SK-N-SH (cell line): ENCODE measurements at regions not wholly inside any gene's neighbourhood (a gene's known extent, or its start where the extent isn't known, plus 50 kb on each side); places are given as distances from the start of the nearest gene placed in this dataset.

Experiments
- CTCF ChIA-PET: fragments of 300-600, 350-600 bp; formaldehyde crosslinking; extraction: SDS; loops from one replicate; lab custom pipeline; 2021; lab: Yijun Ruan, JAX
- POLR2A ChIA-PET: fragments of 350-600 bp; sonication (Branson Sonifier 250); formaldehyde crosslinking; extraction: SDS; loops from one replicate; lab custom pipeline; 2020; ENCODE audit warnings: antibody characterized with exemption, inconsistent platforms; lab: Yijun Ruan, JAX
- DNase-seq: peaks from one replicate; pipeline ENCODE4 v3.0.0; 2012
- H2AFZ ChIP-seq: fragments of 200-600 bp; sonication (generic); 2 replicates; pipeline ENCODE4 v1.8.1; 2016; ENCODE audit warnings: antibody characterized with exemption, mild to moderate bottlenecking, low read depth
- H3F3A ChIP-seq: fragments of 200-600 bp; sonication (generic); replicated peaks from 2 replicates; pipeline ENCODE3; 2016; ENCODE audit warnings: antibody characterized with exemption, mild to moderate bottlenecking; ENCODE audit not compliant: insufficient read depth
- H3K27ac ChIP-seq, 2 experiments: fragments of 200-500 bp in 1 of 2; fragments of 200-600 bp in 1 of 2; sonication (Bioruptor generic) in 1 of 2; sonication (generic), shearing (Covaris generic) in 1 of 2; 2 replicates each; pipeline versions ENCODE4 v1.5.1 to v1.6.1; 2014 to 2016; ENCODE audit warnings: low read depth in 2 of 2, inconsistent platforms in 1 of 2, low read length in 1 of 2, mild to moderate bottlenecking in 1 of 2, mixed read lengths in 1 of 2
- H3K27me3 ChIP-seq: fragments of 200-600 bp; sonication (generic), shearing (Covaris generic); 2 replicates; pipeline ENCODE4 v1.6.1; 2016; ENCODE audit warnings: mixed run types; ENCODE audit not compliant: insufficient read depth
- H3K36me3 ChIP-seq, 2 experiments: fragments of 200-500 bp in 1 of 2; fragments of 200-600 bp in 1 of 2; sonication (Bioruptor generic) in 1 of 2; sonication (generic) in 1 of 2; replicated peaks in 1 of 2; 2 replicates each; pipeline versions ENCODE3 to v1.5.1; 2014 to 2016; ENCODE audit warnings: low read length in 1 of 2, mild to moderate bottlenecking in 1 of 2; ENCODE audit not compliant: insufficient read depth in 2 of 2, control insufficient read depth in 1 of 2
- H3K4me1 ChIP-seq, 2 experiments: fragments of 200-500 bp in 1 of 2; fragments of 200-600 bp in 1 of 2; sonication (Bioruptor generic) in 1 of 2; sonication (generic), shearing (Covaris generic) in 1 of 2; 2 replicates each; pipeline versions ENCODE4 v1.5.1 to v1.6.1; 2014 to 2016; ENCODE audit warnings: low read depth in 1 of 2, low read length in 1 of 2, mixed run types in 1 of 2; ENCODE audit not compliant: insufficient read depth in 2 of 2, control insufficient read depth in 1 of 2
- H3K4me2 ChIP-seq: fragments of 200-600 bp; sonication (generic), shearing (Covaris generic); 2 replicates; pipeline ENCODE4 v1.6.1; 2017; ENCODE audit warnings: mixed run types
- H3K4me3 ChIP-seq, 2 experiments: fragments of 200-500 bp in 1 of 2; fragments of 200-600 bp in 1 of 2; sonication (Bioruptor generic) in 1 of 2; sonication (generic), shearing (Covaris generic) in 1 of 2; 2 replicates each; pipeline versions ENCODE4 v1.5.1 to v1.8.1; 2014 to 2016; ENCODE audit warnings: low read depth in 2 of 2, inconsistent platforms in 1 of 2, low read length in 1 of 2, mild to moderate bottlenecking in 1 of 2, mixed read lengths in 1 of 2, moderate library complexity in 1 of 2
- H3K79me2 ChIP-seq: fragments of 200-600 bp; sonication (generic); 2 replicates; pipeline ENCODE4 v1.8.1; 2017; ENCODE audit warnings: mild to moderate bottlenecking; ENCODE audit not compliant: insufficient read depth
- H3K9ac ChIP-seq: fragments of 200-600 bp; sonication (generic); 2 replicates; pipeline ENCODE4 v1.6.1; 2017; ENCODE audit warnings: mixed run types
- H3K9me2 ChIP-seq: fragments of 200-600 bp; sonication (generic); 2 replicates; pipeline ENCODE4 v1.6.1; 2017; ENCODE audit warnings: mixed run types
- H3K9me3 ChIP-seq: fragments of 200-600 bp; sonication (generic); 2 replicates; pipeline ENCODE4 v1.6.1; 2017; ENCODE audit warnings: mixed run types, mild to moderate bottlenecking, moderate library complexity
- H4K20me1 ChIP-seq: fragments of 200-600 bp; sonication (generic); 2 replicates; pipeline ENCODE4 v1.6.1; 2017; ENCODE audit warnings: mild to moderate bottlenecking, mixed run types; ENCODE audit not compliant: insufficient read depth
- CHD2 ChIP-seq: fragments of 150-350 bp; IDR thresholded peaks from 2 replicates; pipeline ENCODE4 v1.6.1; 2018; ENCODE audit warnings: low read length; ENCODE audit not compliant: partially characterized antibody
- ELF1 ChIP-seq: IDR thresholded peaks from 2 replicates; pipeline ENCODE4 v1.4.0; 2012
- EP300 ChIP-seq, 2 experiments: IDR thresholded peaks; 2 replicates each; pipeline versions ENCODE4 v1.4.0 to v1.6.1; 2012; ENCODE audit warnings: borderline replicate concordance in 1 of 2, low read depth in 1 of 2, low read length in 1 of 2
- EZH2phosphoT487 ChIP-seq: fragments of 200-600 bp; sonication (generic); IDR thresholded peaks from 2 replicates; pipeline ENCODE4 v1.6.1; 2017; ENCODE audit warnings: low read depth, mixed run types, mild to moderate bottlenecking, antibody characterized with exemption, moderate library complexity, borderline replicate concordance
- FOXM1 ChIP-seq: IDR thresholded peaks from 2 replicates; pipeline ENCODE4 v1.4.0; 2012; ENCODE audit warnings: low read depth, mild to moderate bottlenecking
- GABPA ChIP-seq: IDR thresholded peaks from 2 replicates; pipeline ENCODE4 v1.4.0; 2012; ENCODE audit warnings: low read depth, mild to moderate bottlenecking
- GATA2 ChIP-seq: sonication (generic); formaldehyde crosslinking; IDR thresholded peaks from 2 replicates; pipeline ENCODE4 v1.5.0; 2020; ENCODE audit warnings: mild to moderate bottlenecking, missing genetic modification reagents
- JUND ChIP-seq: IDR thresholded peaks from 2 replicates; pipeline ENCODE4 v1.4.0; 2012
- NFIC ChIP-seq: IDR thresholded peaks from 2 replicates; pipeline ENCODE4 v1.4.0; 2012; ENCODE audit warnings: borderline replicate concordance
- RAD21 ChIP-seq: IDR thresholded peaks from 2 replicates; pipeline ENCODE4 v1.6.1; 2012; ENCODE audit warnings: mild to moderate bottlenecking, low read length
- RCOR1 ChIP-seq: fragments of 150-350 bp; IDR thresholded peaks from 2 replicates; pipeline ENCODE4 v1.6.1; 2017; ENCODE audit warnings: antibody characterized with exemption, low read length
- RFX5 ChIP-seq: IDR thresholded peaks from 2 replicates; pipeline ENCODE4 v1.6.1; 2012; ENCODE audit warnings: mild to moderate bottlenecking, improper control_type of control experiment, low read length
- SIN3A ChIP-seq: IDR thresholded peaks from 2 replicates; pipeline ENCODE4 v1.6.1; 2012; ENCODE audit warnings: low read depth, mild to moderate bottlenecking, low read length, moderate library complexity, borderline replicate concordance
- SMC3 ChIP-seq: IDR thresholded peaks from 2 replicates; pipeline ENCODE4 v1.6.1; 2012; ENCODE audit warnings: low read depth, low read length, improper control_type of control experiment
- TAF1 ChIP-seq: IDR thresholded peaks from 2 replicates; pipeline ENCODE4 v1.6.1; 2012; ENCODE audit warnings: low read depth, mild to moderate bottlenecking, low read length, moderate library complexity, borderline replicate concordance
- YY1 ChIP-seq: IDR thresholded peaks from 2 replicates; pipeline ENCODE4 v1.4.0; 2012; ENCODE audit warnings: low read depth, mild to moderate bottlenecking
- WGBS: methylation state at CpG from one replicate; pipeline ENCODE4 v1.1.6; 2017; ENCODE audit warnings: low lambda C conversion rate; 5-methylcytosine and 5-hydroxymethylcytosine counted together
- TF ChIP-seq, protein P1 (sequence below): fragments of 200-600 bp; sonication (generic); IDR thresholded peaks from 2 replicates; pipeline ENCODE4 v1.6.1; 2017; ENCODE audit warnings: antibody characterized with exemption, mild to moderate bottlenecking, moderate library complexity
- TF ChIP-seq, protein P2 (sequence below): IDR thresholded peaks from 2 replicates; pipeline ENCODE4 v1.4.0; 2012; ENCODE audit warnings: low read depth, borderline replicate concordance

DNA sequence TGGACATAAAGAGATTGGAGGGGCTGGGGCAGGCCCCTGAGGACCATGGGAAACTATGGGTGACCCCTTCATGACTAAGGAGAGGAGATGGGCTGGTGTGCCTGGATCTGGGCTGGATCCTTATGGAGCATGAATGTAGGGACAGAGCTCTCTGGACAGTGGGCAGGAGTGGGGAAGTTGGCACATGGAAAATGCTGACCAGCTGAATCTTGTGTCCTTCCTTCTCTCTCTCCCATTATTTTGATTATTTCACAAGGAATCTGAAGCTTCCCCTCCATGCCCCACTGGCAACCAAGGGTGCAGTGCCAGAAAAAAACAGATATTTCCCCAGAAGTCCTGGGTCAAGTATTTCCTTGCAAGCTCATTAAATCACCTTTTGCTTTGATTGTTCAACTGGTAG lies 175.2 kb downstream of the DHX35 start:
- TF ChIP-seq RAD21 (no peak), TAF1 (no peak), JUND (no peak), SIN3A (no peak), NFIC (no peak), FOXM1 (no peak), EP300 (IDR thresholded peaks at IDR 0.05; ENCODE audit: borderline replicate concordance in 1 of 2, low read depth in 1 of 2, low read length in 1 of 2) (no peak), RCOR1 (no peak), CHD2 (no peak), GATA2 (CRISPR knock-in tag) (no peak), SMC3 (no peak), GABPA (no peak), EZH2phosphoT487 (no peak)
- TF ChIP-seq, protein P1, sequence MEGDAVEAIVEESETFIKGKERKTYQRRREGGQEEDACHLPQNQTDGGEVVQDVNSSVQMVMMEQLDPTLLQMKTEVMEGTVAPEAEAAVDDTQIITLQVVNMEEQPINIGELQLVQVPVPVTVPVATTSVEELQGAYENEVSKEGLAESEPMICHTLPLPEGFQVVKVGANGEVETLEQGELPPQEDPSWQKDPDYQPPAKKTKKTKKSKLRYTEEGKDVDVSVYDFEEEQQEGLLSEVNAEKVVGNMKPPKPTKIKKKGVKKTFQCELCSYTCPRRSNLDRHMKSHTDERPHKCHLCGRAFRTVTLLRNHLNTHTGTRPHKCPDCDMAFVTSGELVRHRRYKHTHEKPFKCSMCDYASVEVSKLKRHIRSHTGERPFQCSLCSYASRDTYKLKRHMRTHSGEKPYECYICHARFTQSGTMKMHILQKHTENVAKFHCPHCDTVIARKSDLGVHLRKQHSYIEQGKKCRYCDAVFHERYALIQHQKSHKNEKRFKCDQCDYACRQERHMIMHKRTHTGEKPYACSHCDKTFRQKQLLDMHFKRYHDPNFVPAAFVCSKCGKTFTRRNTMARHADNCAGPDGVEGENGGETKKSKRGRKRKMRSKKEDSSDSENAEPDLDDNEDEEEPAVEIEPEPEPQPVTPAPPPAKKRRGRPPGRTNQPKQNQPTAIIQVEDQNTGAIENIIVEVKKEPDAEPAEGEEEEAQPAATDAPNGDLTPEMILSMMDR, result no peak
- TF ChIP-seq, protein P2, sequence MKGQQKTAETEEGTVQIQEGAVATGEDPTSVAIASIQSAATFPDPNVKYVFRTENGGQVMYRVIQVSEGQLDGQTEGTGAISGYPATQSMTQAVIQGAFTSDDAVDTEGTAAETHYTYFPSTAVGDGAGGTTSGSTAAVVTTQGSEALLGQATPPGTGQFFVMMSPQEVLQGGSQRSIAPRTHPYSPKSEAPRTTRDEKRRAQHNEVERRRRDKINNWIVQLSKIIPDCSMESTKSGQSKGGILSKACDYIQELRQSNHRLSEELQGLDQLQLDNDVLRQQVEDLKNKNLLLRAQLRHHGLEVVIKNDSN, result no peak
- TF ChIP-seq, all 33 proteins: peak for 0
- no peak overlapping the region for H3K4me3 ChIP-seq
- POLR2A ChIA-PET, result no interaction called here
- H3F3A ChIP-seq, result no peaks in the 10 kb centered on the region
- H3K9me3 ChIP-seq, result no peaks in the 10 kb centered on the region
- H3K79me2 ChIP-seq, result no peaks in the 10 kb centered on the region
- H3K9me2 ChIP-seq, result no peaks in the 10 kb centered on the region
- CTCF ChIA-PET, result interaction anchor here (2.1 to 3.1 kb wide), 2 partner anchors 25 to 132 kb away, joined by 4 to 17 read pairs; no protein-coding TSS in a partner anchor
- no peak overlapping the region for H3K9ac ChIP-seq
- H3K4me2 ChIP-seq, result no peak overlapping the region
- H3K36me3 ChIP-seq, result no peaks in the 10 kb centered on the region
- H3K27ac ChIP-seq, result no peak overlapping the region
- H4K20me1 ChIP-seq, result no peaks in the 10 kb centered on the region
- H3K27me3 ChIP-seq, result no peaks in the 10 kb centered on the region
- no peaks in the 10 kb centered on the region; a peak in 1 of 4 replicates for H3K4me1 ChIP-seq
- no peak overlapping the region for H2AFZ ChIP-seq
- DNase-seq, result no peak

DNA sequence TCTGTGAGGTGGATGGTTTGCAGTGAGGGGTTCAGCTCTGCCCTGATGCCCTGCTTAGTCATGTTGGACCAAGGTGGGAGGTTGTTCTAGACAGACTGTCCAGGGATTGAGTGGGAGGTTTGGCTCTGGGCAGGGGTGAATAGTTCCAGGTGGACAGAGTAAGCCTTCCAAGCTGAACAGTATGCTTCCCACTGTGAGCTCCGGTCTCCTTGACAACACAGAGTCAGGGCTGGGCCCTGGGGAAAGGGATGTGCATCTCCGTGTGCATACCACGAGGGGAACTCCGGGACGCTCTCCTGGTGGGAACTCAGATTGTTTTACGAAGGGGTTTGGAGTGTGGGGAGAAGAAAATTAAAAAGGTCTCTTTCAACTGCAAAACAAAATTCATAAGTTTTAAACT lies 174.7 kb downstream of the DHX35 start:
- Histone ChIP-seq H3K27ac (no peak overlapping the region), H4K20me1 (no peaks in the 10 kb centered on the region), H3K4me2 (no peak overlapping the region), H3K9me3 (no peaks in the 10 kb centered on the region), H3K4me3 (no peak overlapping the region), H3K9ac (no peak overlapping the region), H3K79me2 (no peaks in the 10 kb centered on the region), H3K27me3 (no peaks in the 10 kb centered on the region), H3F3A (no peaks in the 10 kb centered on the region), H3K9me2 (no peaks in the 10 kb centered on the region), H2AFZ (no peak overlapping the region), H3K36me3 (no peaks in the 10 kb centered on the region), H3K4me1 (no peaks in the 10 kb centered on the region; a peak in 1 of 4 replicates)
- TF ChIP-seq YY1 (no peak), ELF1 (no peak), RFX5 (no peak)
- WGBS, result 32% methylated on average over 6 of the region's 6 CpGs
- ChIA-PET CTCF (interaction anchor here (2.1 to 3.1 kb wide), 2 partner anchors 24 to 132 kb away, joined by 4 to 17 read pairs; no protein-coding TSS in a partner anchor), POLR2A (no interaction called here)
- no peak for DNase-seq
